Tibial nerve (tissue), 4 donors: ENCODE measurements at regions not wholly inside any gene's neighbourhood (a gene's known extent, or its start where the extent isn't known, plus 50 kb on each side); places are given as distances from the start of the nearest gene placed in this dataset.

Experiments
- DNase-seq, 2 donors: peaks; one replicate each; pipeline ENCODE4 v3.0.0-alpha.2; 2019; ENCODE audit warnings: low spot score in 2 of 2
- H3K27ac ChIP-seq, 4 donors: fragments of 200-600 bp; sonication (generic) in 3 of 4; one replicate each; pipeline ENCODE4 v1.5.1; 2017 to 2019; ENCODE audit warnings: mild to moderate bottlenecking in 1 of 4
- H3K27me3 ChIP-seq, 2 donors: fragments of 200-600 bp; sonication (generic) in 1 of 2; one replicate each; pipeline versions ENCODE4 v1.5.1 to v1.6.0; 2017 to 2019
- H3K36me3 ChIP-seq, 3 donors: fragments of 200-600 bp; sonication (generic); one replicate each; pipeline ENCODE4 v1.5.1; 2018 to 2019
- H3K4me1 ChIP-seq, 4 donors: fragments of 200-600 bp; sonication (generic) in 3 of 4; one replicate each; pipeline ENCODE4 v1.5.1; 2017 to 2019
- H3K4me3 ChIP-seq, 4 donors: fragments of 200-600 bp; sonication (generic) in 3 of 4; one replicate each; pipeline ENCODE4 v1.5.1; 2017 to 2019; ENCODE audit warnings: mild to moderate bottlenecking in 1 of 4, moderate library complexity in 1 of 4
- H3K9me3 ChIP-seq, 4 donors: fragments of 200-600 bp; sonication (generic) in 3 of 4; one replicate each; pipeline ENCODE4 v1.5.1; 2017 to 2019
- EP300 ChIP-seq, 2 donors: sonication (generic); formaldehyde crosslinking; IDR thresholded peaks; one replicate each; pipeline ENCODE4 v1.6.1; 2017; ENCODE audit warnings: antibody characterized with exemption in 2 of 2, mild to moderate bottlenecking in 1 of 2
- POLR2A ChIP-seq, 2 donors: fragments of 450-650 bp; IDR thresholded peaks; one replicate each; pipeline ENCODE4 v1.6.1; 2017; ENCODE audit warnings: antibody characterized with exemption in 2 of 2, mild to moderate bottlenecking in 2 of 2, moderate library complexity in 2 of 2
- WGBS, 2 donors: methylation state at CpG; one replicate each; pipeline ENCODE4 v1.1.5; 2018; 5-methylcytosine and 5-hydroxymethylcytosine counted together
- TF ChIP-seq, protein P1 (sequence below), 5 experiments: fragments of 200-600 bp in 3 of 5; fragments of 450-650 bp in 2 of 5; sonication (generic) in 3 of 5; IDR thresholded peaks; one replicate each; pipeline ENCODE4 v1.5.1; 2016 to 2019; ENCODE audit warnings: antibody characterized with exemption in 5 of 5, mild to moderate bottlenecking in 3 of 5, moderate library complexity in 2 of 5

DNA sequence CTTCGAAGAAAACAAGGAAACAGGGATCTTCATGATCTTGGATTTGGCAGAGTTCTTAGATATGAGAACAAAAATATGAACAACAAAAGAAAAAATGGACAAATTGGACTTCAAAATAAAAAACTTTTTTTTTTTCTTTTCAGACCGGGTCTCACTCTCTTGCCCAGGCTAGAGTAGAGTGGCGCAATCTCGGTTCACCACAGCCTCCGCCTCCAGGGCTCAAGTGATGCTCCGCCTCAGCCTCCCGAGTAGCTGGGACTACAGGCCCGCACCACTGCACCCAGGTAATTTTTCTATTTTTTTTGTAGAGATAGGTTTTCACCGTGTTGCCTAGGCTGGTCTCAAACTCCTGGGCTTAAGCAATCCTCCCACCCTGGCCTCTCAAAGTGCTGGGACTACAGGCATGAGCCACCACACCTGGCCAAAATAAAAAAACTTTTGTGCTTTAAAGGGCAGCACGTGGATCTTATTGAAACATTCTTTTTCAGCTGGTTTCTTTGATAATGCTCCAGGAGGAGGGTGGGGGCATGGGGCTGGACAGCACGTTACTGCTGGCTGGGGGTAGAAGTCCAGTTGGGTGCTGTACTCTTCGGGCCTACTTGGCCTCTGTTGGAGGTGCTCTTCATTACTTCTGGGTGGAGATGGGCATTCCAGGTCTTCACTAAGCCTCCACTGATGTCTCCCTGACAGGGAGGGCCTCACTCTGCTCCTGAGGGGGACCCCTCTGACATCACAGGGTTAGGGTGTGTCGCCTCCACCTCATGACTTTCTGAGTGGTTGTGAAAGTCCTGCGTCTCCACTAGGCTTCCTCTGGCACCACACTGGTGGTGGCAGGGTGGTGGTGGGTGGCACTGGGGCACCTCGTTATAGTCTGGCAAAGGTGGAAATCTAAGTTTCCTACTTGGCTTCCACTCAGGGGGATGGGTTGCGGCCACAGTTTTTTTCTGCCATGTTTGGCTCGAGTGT, 150.5 kb upstream of the XPO1 start:
- no peaks in the 10 kb centered on the region for H3K27me3 ChIP-seq
- TF ChIP-seq, protein P1, sequence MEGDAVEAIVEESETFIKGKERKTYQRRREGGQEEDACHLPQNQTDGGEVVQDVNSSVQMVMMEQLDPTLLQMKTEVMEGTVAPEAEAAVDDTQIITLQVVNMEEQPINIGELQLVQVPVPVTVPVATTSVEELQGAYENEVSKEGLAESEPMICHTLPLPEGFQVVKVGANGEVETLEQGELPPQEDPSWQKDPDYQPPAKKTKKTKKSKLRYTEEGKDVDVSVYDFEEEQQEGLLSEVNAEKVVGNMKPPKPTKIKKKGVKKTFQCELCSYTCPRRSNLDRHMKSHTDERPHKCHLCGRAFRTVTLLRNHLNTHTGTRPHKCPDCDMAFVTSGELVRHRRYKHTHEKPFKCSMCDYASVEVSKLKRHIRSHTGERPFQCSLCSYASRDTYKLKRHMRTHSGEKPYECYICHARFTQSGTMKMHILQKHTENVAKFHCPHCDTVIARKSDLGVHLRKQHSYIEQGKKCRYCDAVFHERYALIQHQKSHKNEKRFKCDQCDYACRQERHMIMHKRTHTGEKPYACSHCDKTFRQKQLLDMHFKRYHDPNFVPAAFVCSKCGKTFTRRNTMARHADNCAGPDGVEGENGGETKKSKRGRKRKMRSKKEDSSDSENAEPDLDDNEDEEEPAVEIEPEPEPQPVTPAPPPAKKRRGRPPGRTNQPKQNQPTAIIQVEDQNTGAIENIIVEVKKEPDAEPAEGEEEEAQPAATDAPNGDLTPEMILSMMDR (IDR thresholded peaks at IDR 0.05): no peak
- TF ChIP-seq POLR2A (IDR thresholded peaks at IDR 0.05): no peak
- no peak for TF ChIP-seq EP300 (IDR thresholded peaks at IDR 0.05)
- DNase-seq: no peak
- H3K4me1 ChIP-seq: peaks cover 0 to 5% (median 0%) of the 10 kb centered on the region in 4 donors
- H3K36me3 ChIP-seq: no peaks in the 10 kb centered on the region
- no peak overlapping the region for H3K4me3 ChIP-seq
- no peaks in the 10 kb centered on the region for H3K9me3 ChIP-seq
- H3K27ac ChIP-seq: no peak overlapping the region
- 90% methylated on average over 17 of the region's 17 CpGs for WGBS, 2 donors

DNA sequence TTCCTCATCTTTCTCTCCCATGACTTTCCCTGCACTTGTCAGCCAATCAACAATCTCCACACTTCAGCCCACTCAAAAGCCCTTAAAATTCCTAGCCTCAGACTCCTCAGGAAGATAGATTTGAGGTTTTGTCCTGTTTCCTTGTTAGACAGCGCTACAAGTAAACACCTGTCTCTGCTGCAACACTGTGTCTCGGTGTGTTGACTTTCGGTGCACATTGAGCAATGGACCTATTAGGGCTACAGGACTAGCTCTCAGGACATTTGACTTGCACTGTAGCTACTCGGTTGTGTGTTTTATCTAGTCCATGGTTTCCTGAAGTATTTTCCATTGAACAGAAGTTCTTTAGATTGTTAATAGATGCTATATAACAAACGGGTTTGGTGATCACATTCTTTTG, 140.9 kb upstream of the XPO1 start:
- 89 to 90% methylated on average over 5 of the region's 5 CpGs for WGBS, 2 donors
- no peaks in the 10 kb centered on the region for H3K36me3 ChIP-seq
- H3K4me1 ChIP-seq: no peaks in the 10 kb centered on the region
- DNase-seq: no peak
- TF ChIP-seq, protein P1 (IDR thresholded peaks at IDR 0.05): no peak
- no peak for TF ChIP-seq EP300 (IDR thresholded peaks at IDR 0.05)
- no peak for TF ChIP-seq POLR2A (IDR thresholded peaks at IDR 0.05)
- H3K27me3 ChIP-seq: no peaks in the 10 kb centered on the region
- H3K4me3 ChIP-seq: no peak overlapping the region
- no peak overlapping the region for H3K27ac ChIP-seq
- peaks cover 0 to 11% (median 0%) of the 10 kb centered on the region in 4 donors for H3K9me3 ChIP-seq

DNA sequence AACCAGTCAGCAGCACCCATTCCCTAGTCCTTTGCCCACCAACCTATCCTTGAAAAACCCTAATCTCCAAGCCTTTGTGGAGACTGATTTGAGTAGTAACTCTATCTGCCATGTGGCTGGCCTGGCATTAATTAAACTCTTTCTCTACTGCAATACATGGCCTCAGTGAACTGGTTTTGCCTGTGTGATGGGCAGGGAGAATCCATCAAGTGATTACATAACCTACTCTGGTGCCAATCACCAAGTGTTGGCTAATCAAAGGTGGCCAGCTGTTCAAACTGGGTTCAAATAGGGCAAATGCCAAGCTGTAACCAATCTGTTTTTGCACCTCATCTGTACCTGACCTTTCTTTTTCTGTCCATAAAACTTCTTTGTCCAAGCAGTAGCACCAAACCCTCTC, 139.8 kb upstream of the XPO1 start:
- Histone ChIP-seq H3K9me3 (peaks cover 0 to 11% (median 0%) of the 10 kb centered on the region in 4 donors), H3K27me3 (no peaks in the 10 kb centered on the region), H3K4me1 (no peaks in the 10 kb centered on the region), H3K4me3 (no peak overlapping the region), H3K27ac (no peak overlapping the region), H3K36me3 (no peaks in the 10 kb centered on the region)
- DNase-seq: no peak
- TF ChIP-seq EP300 (IDR thresholded peaks at IDR 0.05): no peak
- TF ChIP-seq POLR2A (IDR thresholded peaks at IDR 0.05): no peak
- TF ChIP-seq, protein P1 (IDR thresholded peaks at IDR 0.05): no peak

DNA sequence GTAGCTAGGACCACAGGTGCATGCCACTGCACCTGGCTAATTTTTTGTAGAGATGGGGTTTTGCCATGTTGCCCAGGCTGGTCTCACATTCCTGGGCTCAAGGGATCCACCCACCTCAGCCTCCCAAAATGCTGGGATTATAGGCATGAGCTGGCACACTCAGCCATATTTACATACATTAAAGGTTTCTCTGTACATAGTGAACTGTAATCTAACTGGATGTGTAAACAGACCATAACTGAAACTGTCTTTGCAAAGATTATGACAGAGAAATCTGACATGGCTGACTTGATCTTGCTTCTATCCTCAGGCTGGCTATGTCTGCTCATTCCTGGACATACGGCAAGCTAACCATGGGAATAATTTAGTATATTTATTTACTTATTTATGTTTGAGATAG, 139.2 kb upstream of the XPO1 start:
- peaks cover 0 to 11% (median 0%) of the 10 kb centered on the region in 4 donors for H3K9me3 ChIP-seq
- DNase-seq: no peak
- no peaks in the 10 kb centered on the region for H3K27me3 ChIP-seq
- H3K36me3 ChIP-seq: no peaks in the 10 kb centered on the region
- peaks cover 0 to 3% (median under 1%) of the 10 kb centered on the region in 4 donors for H3K4me1 ChIP-seq
- H3K4me3 ChIP-seq: no peak overlapping the region
- whole genome bisulfite sequencing, 2 donors: 78 to 100% methylated on average over 1 of the region's 1 CpG
- H3K27ac ChIP-seq: no peak overlapping the region
- TF ChIP-seq, protein P1 (IDR thresholded peaks at IDR 0.05): no peak
- TF ChIP-seq EP300 (IDR thresholded peaks at IDR 0.05): no peak
- TF ChIP-seq POLR2A (IDR thresholded peaks at IDR 0.05): no peak

DNA sequence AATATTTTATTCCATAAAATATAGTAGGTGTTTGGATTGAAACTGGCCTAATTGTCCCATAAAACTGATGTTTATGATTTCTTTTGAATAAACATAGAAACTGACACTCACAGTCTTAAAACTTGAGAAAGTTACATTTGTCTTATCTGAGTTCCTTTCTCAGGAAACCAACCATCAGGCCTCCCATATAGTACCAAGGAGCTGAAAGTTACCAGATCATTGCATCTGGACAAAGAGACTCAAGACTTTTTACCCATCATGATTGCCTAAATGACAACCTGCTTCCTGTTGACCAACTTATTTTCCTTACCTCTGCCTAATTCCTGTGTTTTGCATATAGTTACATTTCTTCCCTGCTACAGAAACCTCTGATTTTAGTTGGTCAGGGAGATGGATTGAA, 137.0 kb upstream of the XPO1 start:
- Histone ChIP-seq H3K27ac (no peak overlapping the region), H3K4me3 (no peak overlapping the region)
- TF ChIP-seq, protein P1 (IDR thresholded peaks at IDR 0.05): no peak
- TF ChIP-seq EP300 (IDR thresholded peaks at IDR 0.05) (no peak), POLR2A (IDR thresholded peaks at IDR 0.05) (no peak)

More for the DNA sequence above, 137.0 kb upstream of the XPO1 start:
- H3K27me3 ChIP-seq: no peaks in the 10 kb centered on the region
- peaks cover 0 to 11% (median 0%) of the 10 kb centered on the region in 4 donors for H3K9me3 ChIP-seq
- DNase-seq: no peak
- H3K4me1 ChIP-seq: peaks cover 0 to 18% (median 11%) of the 10 kb centered on the region in 4 donors
- no peaks in the 10 kb centered on the region for H3K36me3 ChIP-seq
